DOHH2 (cell line): ENCODE measurements at regions not wholly inside any gene's neighbourhood (a gene's known extent, or its start where the extent isn't known, plus 50 kb on each side); places are given as distances from the start of the nearest gene placed in this dataset.

Experiments
- CTCF ChIP-seq: fragments of 200-600 bp; sonication (generic); IDR thresholded peaks from one replicate; pipeline ENCODE4 v1.5.1; 2014; ENCODE audit warnings: antibody characterized with exemption, mild to moderate bottlenecking, low read depth, low read length; ENCODE audit not compliant: poor library complexity, severe bottlenecking
- EZH2phosphoT487 ChIP-seq: fragments of 200-600 bp; sonication (generic); IDR thresholded peaks from 2 replicates; pipeline ENCODE4 v1.6.1; 2017; ENCODE audit warnings: borderline replicate concordance, mild to moderate bottlenecking, antibody characterized with exemption, low read length, moderate library complexity, mixed read lengths

GRCh38 chr6:10136636-10137035 lies 278.2 kb downstream of the TFAP2A start:
- TF ChIP-seq CTCF (no peak), EZH2phosphoT487 (no peak)
